IMR-90 (cell line): ENCODE measurements at regions not wholly inside any gene's neighbourhood (a gene's known extent, or its start where the extent isn't known, plus 50 kb on each side); places are given as distances from the start of the nearest gene placed in this dataset.

Source experiments
- ATAC-seq: fragments of 200-7000 bp; cut with Tn5 transposase; 2 replicates; pipeline ENCODE4 v1.9.1; 2020; ENCODE audit warnings: low read depth, mild to moderate bottlenecking, moderate library complexity
- BruUV-seq: library from RNA; stranded (reverse); fragments of 400-500 nt; replicated peaks from 2 replicates; lab custom pipeline; 2021; lab: Mats Ljungman, UMichigan
- CTCF ChIA-PET: fragments of 300-600 bp; formaldehyde crosslinking; extraction: SDS; loops from one replicate; lab custom pipeline; 2021; ENCODE audit warnings: antibody characterized with exemption; lab: Yijun Ruan, JAX
- POLR2A ChIA-PET: fragments of 300-600 bp; sonication (Branson Sonifier 250); formaldehyde crosslinking; loops from one replicate; lab custom pipeline; 2022; ENCODE audit warnings: antibody characterized with exemption; ENCODE audit not compliant: unreplicated experiment; lab: Charles Lee
- DNase-seq: peaks from one replicate; pipeline ENCODE4 v3.0.0; 2013
- H2AFZ ChIP-seq: replicated peaks from 2 replicates; pipeline ENCODE3; 2013; ENCODE audit warnings: low read length, mild to moderate bottlenecking; ENCODE audit not compliant: poor library complexity
- H2AK5ac ChIP-seq: 2 replicates; pipeline ENCODE4 v1.6.1; 2013; ENCODE audit warnings: low read depth, low read length, inconsistent platforms
- H2AK9ac ChIP-seq: replicated peaks from 2 replicates; pipeline ENCODE3; 2013; ENCODE audit warnings: mild to moderate bottlenecking, low read depth, low read length, moderate library complexity; ENCODE audit not compliant: poor library complexity
- H2BK120ac ChIP-seq: 2 replicates; pipeline ENCODE4 v1.6.1; 2013; ENCODE audit warnings: low read depth, low read length, inconsistent platforms
- H2BK15ac ChIP-seq: 3 replicates; pipeline ENCODE4 v1.6.1; 2013; ENCODE audit warnings: low read depth, low read length, inconsistent platforms
- H2BK20ac ChIP-seq: 2 replicates; pipeline ENCODE4 v1.6.1; 2013; ENCODE audit warnings: low read depth, mild to moderate bottlenecking, inconsistent platforms, low read length, moderate library complexity
- H2BK5ac ChIP-seq: 2 replicates; pipeline ENCODE4 v1.6.1; 2013; ENCODE audit warnings: mild to moderate bottlenecking, low read depth, low read length, inconsistent platforms; ENCODE audit not compliant: poor library complexity, severe bottlenecking
- H3K14ac ChIP-seq: replicated peaks from 2 replicates; pipeline ENCODE4 v1.6.1; 2013; ENCODE audit warnings: low read depth, low read length, inconsistent platforms
- H3K18ac ChIP-seq: 2 replicates; pipeline ENCODE4 v1.6.1; 2013; ENCODE audit warnings: low read depth, low read length, control low read depth
- H3K23ac ChIP-seq: 2 replicates; pipeline ENCODE4 v1.6.1; 2013; ENCODE audit warnings: low read depth, low read length, inconsistent platforms
- H3K27ac ChIP-seq: 2 replicates; pipeline ENCODE4 v1.5.1; 2013; ENCODE audit warnings: mild to moderate bottlenecking, control low read depth, low read length; ENCODE audit not compliant: insufficient read depth
- H3K27me3 ChIP-seq: 2 replicates; pipeline ENCODE4 v1.6.1; 2013; ENCODE audit warnings: low read length; ENCODE audit not compliant: control insufficient read depth, insufficient read depth
- H3K36me3 ChIP-seq: 2 replicates; pipeline ENCODE4 v1.6.1; 2013; ENCODE audit warnings: low read length, mixed read lengths; ENCODE audit not compliant: control insufficient read depth, insufficient read depth
- H3K4ac ChIP-seq: 2 replicates; pipeline ENCODE4 v1.6.1; 2013; ENCODE audit warnings: low read depth, low read length, inconsistent platforms
- H3K4me1 ChIP-seq: 2 replicates; pipeline ENCODE4 v1.6.1; 2013; ENCODE audit warnings: low read length, mixed read lengths; ENCODE audit not compliant: control insufficient read depth, insufficient read depth
- H3K4me2 ChIP-seq: 2 replicates; pipeline ENCODE4 v1.6.1; 2013; ENCODE audit warnings: low read depth, mild to moderate bottlenecking, control low read depth, low read length, moderate library complexity
- H3K4me3 ChIP-seq: 2 replicates; pipeline ENCODE4 v1.5.1; 2013; ENCODE audit warnings: low read depth, mild to moderate bottlenecking, control low read depth, low read length, moderate library complexity; ENCODE audit not compliant: insufficient read depth
- H3K56ac ChIP-seq: 2 replicates; pipeline ENCODE4 v1.6.1; 2013; ENCODE audit warnings: low read length, inconsistent platforms; ENCODE audit not compliant: insufficient read depth; ENCODE audit errors: extremely low read depth
- H3K79me1 ChIP-seq, 2 experiments: 2 replicates each; pipeline ENCODE4 v1.6.1; 2013; ENCODE audit warnings: low read length in 2 of 2, inconsistent platforms in 1 of 2, low read depth in 1 of 2
- H3K9ac ChIP-seq: 2 replicates; pipeline ENCODE4 v1.6.1; 2013; ENCODE audit warnings: low read depth, low read length, control low read depth
- H3K9me1 ChIP-seq: 2 replicates; pipeline ENCODE4 v1.6.1; 2013; ENCODE audit warnings: low read length, inconsistent platforms; ENCODE audit not compliant: insufficient read depth
- H3K9me3 ChIP-seq: 2 replicates; pipeline ENCODE4 v1.6.1; 2013; ENCODE audit warnings: low read length; ENCODE audit not compliant: control insufficient read depth, insufficient read depth
- H4K20me1 ChIP-seq: 2 replicates; pipeline ENCODE4 v1.6.1; 2013; ENCODE audit warnings: low read length, inconsistent platforms; ENCODE audit not compliant: insufficient read depth
- H4K5ac ChIP-seq: 2 replicates; pipeline ENCODE4 v1.6.1; 2013; ENCODE audit warnings: mild to moderate bottlenecking, low read depth, low read length, control low read depth
- H4K8ac ChIP-seq, 2 experiments: 2 replicates each; pipeline ENCODE4 v1.6.1; 2013; ENCODE audit warnings: low read depth in 2 of 2, low read length in 2 of 2, control low read depth in 1 of 2, inconsistent platforms in 1 of 2
- H4K91ac ChIP-seq: 2 replicates; pipeline ENCODE4 v1.6.1; 2013; ENCODE audit warnings: low read depth, low read length, inconsistent platforms; ENCODE audit not compliant: insufficient read depth
- BHLHE40 ChIP-seq: fragments of 150-350 bp; IDR thresholded peaks from 2 replicates; pipeline ENCODE4 v1.6.1; 2016; ENCODE audit warnings: mild to moderate bottlenecking, low read depth, low read length
- CEBPB ChIP-seq: IDR thresholded peaks from 2 replicates; pipeline ENCODE4 v1.6.1; 2012; ENCODE audit warnings: low read depth, low read length, improper control_type of control experiment
- CHD1 ChIP-seq: IDR thresholded peaks from 2 replicates; pipeline ENCODE4 v1.6.1; 2012; ENCODE audit warnings: low read depth, low read length, improper control_type of control experiment
- FOS ChIP-seq: fragments of 150-350 bp; IDR thresholded peaks from 2 replicates; pipeline ENCODE4 v1.6.1; 2016; ENCODE audit warnings: low read depth, low read length
- MAFK ChIP-seq: IDR thresholded peaks from 2 replicates; pipeline ENCODE4 v1.6.1; 2012; ENCODE audit warnings: low read depth, low read length, improper control_type of control experiment
- MAZ ChIP-seq: IDR thresholded peaks from 2 replicates; pipeline ENCODE4 v1.6.1; 2012; ENCODE audit warnings: low read depth, mild to moderate bottlenecking, low read length, improper control_type of control experiment, moderate library complexity, borderline replicate concordance
- MXI1 ChIP-seq: IDR thresholded peaks from 2 replicates; pipeline ENCODE4 v1.6.1; 2012; ENCODE audit warnings: low read depth, mild to moderate bottlenecking, low read length, moderate library complexity, borderline replicate concordance
- NFE2L2 ChIP-seq: fragments of 150-350 bp; IDR thresholded peaks from 2 replicates; pipeline ENCODE4 v1.6.1; 2016; ENCODE audit warnings: low read depth, mild to moderate bottlenecking, low read length
- POLR2A ChIP-seq: IDR thresholded peaks from 2 replicates; pipeline ENCODE4 v1.6.1; 2012; ENCODE audit warnings: mild to moderate bottlenecking, low read depth, low read length
- RAD21 ChIP-seq: IDR thresholded peaks from 2 replicates; pipeline ENCODE4 v1.6.1; 2012; ENCODE audit warnings: low read length, improper control_type of control experiment
- RCOR1 ChIP-seq: IDR thresholded peaks from 2 replicates; pipeline ENCODE4 v1.6.1; 2012; ENCODE audit warnings: mild to moderate bottlenecking, low read length, improper control_type of control experiment; ENCODE audit not compliant: insufficient replicate concordance
- RFX5 ChIP-seq: IDR thresholded peaks from 2 replicates; pipeline ENCODE4 v1.8.0; 2012; ENCODE audit warnings: low read depth, mild to moderate bottlenecking, low read length, moderate library complexity
- SMC3 ChIP-seq: fragments of 150-350 bp; IDR thresholded peaks from 2 replicates; pipeline ENCODE4 v1.6.1; 2016; ENCODE audit warnings: low read depth, mild to moderate bottlenecking, antibody characterized with exemption, low read length, moderate library complexity
- WGBS, 2 experiments: methylation state at CpG; one replicate each; pipeline versions ENCODE4 v1.1.5 to v1.1.7; 2013; ENCODE audit warnings: missing lambda C conversion rate in 2 of 2; ENCODE audit not compliant: insufficient read length in 1 of 2; ENCODE audit errors: extremely low coverage in 2 of 2; 5-methylcytosine and 5-hydroxymethylcytosine counted together
- dilution Hi-C: fragments of 300-500 bp; cut with HindIII; formaldehyde crosslinking; loops from one replicate; pipeline ENCODE4 v1.14.3; 2018; ENCODE audit warnings: low sequenced_read_pairs; ENCODE audit not compliant: unreplicated experiment
- in situ Hi-C: fragments of 300-500 bp; cut with MboI; formaldehyde crosslinking; loops from 3 replicates; pipeline ENCODE4 v1.14.3; 2019; ENCODE audit warnings: low sequenced_read_pairs, inconsistent platforms, mixed read lengths
- intact Hi-C: fragments of 100-400 bp; cut with micrococcal nuclease; formaldehyde crosslinking; loops from 2 replicates; pipeline ENCODE4 v1.10.0; 2022
- TF ChIP-seq, protein P1 (sequence below): fragments of 150-350 bp; IDR thresholded peaks from 2 replicates; pipeline ENCODE4 v1.6.1; 2017; ENCODE audit warnings: mild to moderate bottlenecking, antibody characterized with exemption, low read length, low read depth
- TF ChIP-seq, protein P2 (sequence below): conservative IDR thresholded peaks from 2 replicates; pipeline ENCODE4 v1.5.1; 2012; ENCODE audit warnings: mild to moderate bottlenecking, low read depth, low read length, improper control_type of control experiment
- TF ChIP-seq, protein P3 (sequence below): fragments of 150-350 bp; IDR thresholded peaks from 2 replicates; pipeline ENCODE4 v1.6.1; 2016; ENCODE audit warnings: low read depth, mild to moderate bottlenecking, low read length, moderate library complexity, borderline replicate concordance

DNA sequence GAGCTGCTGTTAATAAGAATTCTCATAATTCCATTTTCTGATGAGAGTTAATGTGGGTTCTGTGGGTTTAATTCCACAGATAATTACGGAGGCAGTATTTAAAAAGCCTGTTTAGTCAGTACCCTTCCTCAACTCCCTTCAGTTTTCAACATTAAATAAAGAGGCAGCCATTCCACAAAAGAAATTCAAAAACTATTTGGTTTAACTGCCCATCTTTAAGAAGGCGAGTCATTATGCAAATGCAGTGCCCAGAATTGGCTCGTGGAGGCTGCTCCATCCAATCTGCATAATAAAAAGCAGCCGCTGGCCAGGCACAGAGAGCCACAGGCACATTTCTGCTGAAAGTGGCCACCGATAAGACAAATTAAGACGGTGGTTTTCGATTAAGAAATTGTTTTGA lies 194.4 kb upstream of the TOX3 start:
- no peak overlapping the region for H3K56ac ChIP-seq
- DNase-seq, result no peak
- no peaks in the 10 kb centered on the region for H3K9me1 ChIP-seq
- no peak overlapping the region for H2BK15ac ChIP-seq
- H2AK5ac ChIP-seq, result no peak overlapping the region
- no peak overlapping the region for H3K23ac ChIP-seq
- no peak overlapping the region for H3K4me2 ChIP-seq
- no peaks in the 10 kb centered on the region for H3K36me3 ChIP-seq
- H2AFZ ChIP-seq, result no peak overlapping the region
- H3K9me3 ChIP-seq, result peaks cover 5% of the 10 kb centered on the region
- intact Hi-C loops (no loop called here), in situ Hi-C loops (no loop called here), dilution Hi-C loops (no loop called here)
- no peak overlapping the region for H3K18ac ChIP-seq
- H2BK20ac ChIP-seq, result no peak overlapping the region
- TF ChIP-seq RCOR1 (no peak), CHD1 (no peak), SMC3 (no peak), MAFK (no peak), POLR2A (no peak), NFE2L2 (no peak), MAZ (no peak), RAD21 (no peak), RFX5 (no peak), FOS (no peak), MXI1 (no peak), CEBPB (no peak), BHLHE40 (no peak)
- TF ChIP-seq, protein P1, sequence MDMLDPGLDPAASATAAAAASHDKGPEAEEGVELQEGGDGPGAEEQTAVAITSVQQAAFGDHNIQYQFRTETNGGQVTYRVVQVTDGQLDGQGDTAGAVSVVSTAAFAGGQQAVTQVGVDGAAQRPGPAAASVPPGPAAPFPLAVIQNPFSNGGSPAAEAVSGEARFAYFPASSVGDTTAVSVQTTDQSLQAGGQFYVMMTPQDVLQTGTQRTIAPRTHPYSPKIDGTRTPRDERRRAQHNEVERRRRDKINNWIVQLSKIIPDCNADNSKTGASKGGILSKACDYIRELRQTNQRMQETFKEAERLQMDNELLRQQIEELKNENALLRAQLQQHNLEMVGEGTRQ, result no peak
- TF ChIP-seq, protein P2, sequence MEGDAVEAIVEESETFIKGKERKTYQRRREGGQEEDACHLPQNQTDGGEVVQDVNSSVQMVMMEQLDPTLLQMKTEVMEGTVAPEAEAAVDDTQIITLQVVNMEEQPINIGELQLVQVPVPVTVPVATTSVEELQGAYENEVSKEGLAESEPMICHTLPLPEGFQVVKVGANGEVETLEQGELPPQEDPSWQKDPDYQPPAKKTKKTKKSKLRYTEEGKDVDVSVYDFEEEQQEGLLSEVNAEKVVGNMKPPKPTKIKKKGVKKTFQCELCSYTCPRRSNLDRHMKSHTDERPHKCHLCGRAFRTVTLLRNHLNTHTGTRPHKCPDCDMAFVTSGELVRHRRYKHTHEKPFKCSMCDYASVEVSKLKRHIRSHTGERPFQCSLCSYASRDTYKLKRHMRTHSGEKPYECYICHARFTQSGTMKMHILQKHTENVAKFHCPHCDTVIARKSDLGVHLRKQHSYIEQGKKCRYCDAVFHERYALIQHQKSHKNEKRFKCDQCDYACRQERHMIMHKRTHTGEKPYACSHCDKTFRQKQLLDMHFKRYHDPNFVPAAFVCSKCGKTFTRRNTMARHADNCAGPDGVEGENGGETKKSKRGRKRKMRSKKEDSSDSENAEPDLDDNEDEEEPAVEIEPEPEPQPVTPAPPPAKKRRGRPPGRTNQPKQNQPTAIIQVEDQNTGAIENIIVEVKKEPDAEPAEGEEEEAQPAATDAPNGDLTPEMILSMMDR, result no peak
- TF ChIP-seq, protein P3, sequence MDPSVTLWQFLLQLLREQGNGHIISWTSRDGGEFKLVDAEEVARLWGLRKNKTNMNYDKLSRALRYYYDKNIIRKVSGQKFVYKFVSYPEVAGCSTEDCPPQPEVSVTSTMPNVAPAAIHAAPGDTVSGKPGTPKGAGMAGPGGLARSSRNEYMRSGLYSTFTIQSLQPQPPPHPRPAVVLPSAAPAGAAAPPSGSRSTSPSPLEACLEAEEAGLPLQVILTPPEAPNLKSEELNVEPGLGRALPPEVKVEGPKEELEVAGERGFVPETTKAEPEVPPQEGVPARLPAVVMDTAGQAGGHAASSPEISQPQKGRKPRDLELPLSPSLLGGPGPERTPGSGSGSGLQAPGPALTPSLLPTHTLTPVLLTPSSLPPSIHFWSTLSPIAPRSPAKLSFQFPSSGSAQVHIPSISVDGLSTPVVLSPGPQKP, result no peak
- no peak overlapping the region for H4K91ac ChIP-seq
- H3K4me1 ChIP-seq, result no peaks in the 10 kb centered on the region
- no peak overlapping the region for H3K4me3 ChIP-seq
- H2AK9ac ChIP-seq, result no peak overlapping the region
- ATAC-seq, result no peak
- no peak overlapping the region for H4K5ac ChIP-seq
- H4K20me1 ChIP-seq, result no peaks in the 10 kb centered on the region
- no TSS peak for BruUV-seq
- no peak overlapping the region for H4K8ac ChIP-seq
- no peak overlapping the region for H3K9ac ChIP-seq
- CTCF ChIA-PET, result no interaction called here
- no peak overlapping the region for H2BK5ac ChIP-seq
- WGBS, 2 experiments, result 34% methylated on average over 3 of the region's 7 CpGs; no CpG with 5 or more reads in 1 of the 2 experiments
- H3K79me1 ChIP-seq, result no peaks in the 10 kb centered on the region
- H3K27ac ChIP-seq, result no peak overlapping the region
- POLR2A ChIA-PET, result no interaction called here
- no peak overlapping the region for H3K4ac ChIP-seq
- no peak overlapping the region for H3K14ac ChIP-seq
- H3K27me3 ChIP-seq, result no peaks in the 10 kb centered on the region
- no peak overlapping the region for H2BK120ac ChIP-seq
